Spleen (tissue), 7 donors: ENCODE measurements at regions not wholly inside any gene's neighbourhood (a gene's known extent, or its start where the extent isn't known, plus 50 kb on each side); places are given as distances from the start of the nearest gene placed in this dataset.

Source experiments
- CTCF ChIP-seq, 11 experiments: fragments of 200-600 bp in 7 of 11; fragments of 450-650 bp in 4 of 11; sonication (generic) in 4 of 11; IDR thresholded peaks in 8 of 11; conservative IDR thresholded peaks in 3 of 11; 1 replicate in 7 of 11; 2 replicates in 4 of 11; pipeline versions ENCODE4 v1.4.0 to v1.8.0; 2016 to 2021; ENCODE audit warnings: antibody characterized with exemption in 11 of 11, inconsistent platforms in 4 of 11, mild to moderate bottlenecking in 1 of 11
- POLR2AphosphoS5 ChIP-seq, 3 donors: sonication (generic); formaldehyde crosslinking; IDR thresholded peaks; one replicate each; pipeline ENCODE4 v1.5.1; 2017; ENCODE audit warnings: antibody characterized with exemption in 3 of 3
- donor health status: DM: no; HTN: no; CAD: no; lungs with moderate emphysema.
- donor health status: DM: no; HTN: no; CAD: no.
- donor health status: DM: no; HTN: no; CAD: no.

DNA sequence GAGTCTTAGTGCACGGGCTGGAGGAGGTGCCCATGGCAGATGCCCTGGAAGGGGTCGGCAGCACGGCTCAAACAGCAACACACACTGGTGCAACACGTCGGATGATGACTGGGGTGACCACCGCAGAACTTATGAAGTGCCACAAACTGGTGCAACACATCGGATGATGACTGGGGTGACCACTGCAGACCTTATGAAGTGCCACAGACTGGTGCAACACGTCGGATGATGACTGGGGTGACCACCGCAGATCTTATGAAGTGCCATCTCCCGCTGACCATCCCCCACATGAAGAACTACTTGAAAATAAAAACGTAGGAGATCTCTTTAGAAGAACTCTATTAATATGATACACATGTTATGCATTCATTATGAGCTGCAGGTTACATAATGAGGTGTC lies 218.3 kb downstream of the TBXT start:
- TF ChIP-seq CTCF (IDR thresholded peaks at IDR 0.05 in 8 of 11, conservative IDR thresholded peaks at IDR 0.05 in 3 of 11): no peak
- no peak for TF ChIP-seq POLR2AphosphoS5 (IDR thresholded peaks at IDR 0.05)
